GM12872 (cell line): ENCODE measurements at regions not wholly inside any gene's neighbourhood (a gene's known extent, or its start where the extent isn't known, plus 50 kb on each side); places are given as distances from the start of the nearest gene placed in this dataset.

ENCODE experiments used
- TF ChIP-seq, protein P1 (sequence below): IDR thresholded peaks from 3 replicates; pipeline ENCODE4 v1.5.1; 2011; ENCODE audit warnings: low read depth, mild to moderate bottlenecking, low read length, moderate library complexity; ENCODE audit not compliant: insufficient read depth

DNA sequence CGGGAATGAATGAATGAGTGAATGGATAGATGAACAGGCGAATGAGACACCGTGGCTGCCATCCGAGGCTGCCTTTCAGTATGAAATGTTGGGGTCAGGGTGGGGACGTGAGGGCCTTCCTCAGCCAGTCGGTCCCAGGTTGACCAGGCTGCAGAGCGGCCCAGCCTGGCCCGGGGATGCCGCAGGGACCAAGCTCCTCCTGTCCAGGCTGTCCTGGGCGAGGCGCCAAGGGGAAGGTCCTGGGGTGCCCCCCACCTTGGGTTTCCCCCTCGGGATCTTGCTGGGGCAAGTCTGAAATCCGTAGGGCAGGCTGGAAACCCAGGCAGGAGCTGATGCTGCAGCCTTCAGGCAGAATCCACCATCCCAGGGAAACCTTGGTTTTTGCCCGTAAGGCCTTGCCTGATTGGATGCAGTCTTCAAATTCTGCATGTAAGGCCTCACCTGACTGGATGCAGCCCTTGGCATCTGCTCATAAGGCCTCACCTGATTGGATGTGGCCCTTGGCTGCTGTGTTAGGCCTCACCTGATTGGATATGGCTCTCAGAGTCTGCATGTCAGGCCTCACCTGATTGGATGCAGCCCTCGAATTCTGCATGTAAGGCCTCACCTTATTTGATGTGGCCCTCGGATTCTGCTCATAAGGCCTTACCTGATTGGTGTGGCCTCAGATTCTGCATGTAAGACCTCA lies 61.7 kb upstream of the ZNF469 start:
- TF ChIP-seq, protein P1, sequence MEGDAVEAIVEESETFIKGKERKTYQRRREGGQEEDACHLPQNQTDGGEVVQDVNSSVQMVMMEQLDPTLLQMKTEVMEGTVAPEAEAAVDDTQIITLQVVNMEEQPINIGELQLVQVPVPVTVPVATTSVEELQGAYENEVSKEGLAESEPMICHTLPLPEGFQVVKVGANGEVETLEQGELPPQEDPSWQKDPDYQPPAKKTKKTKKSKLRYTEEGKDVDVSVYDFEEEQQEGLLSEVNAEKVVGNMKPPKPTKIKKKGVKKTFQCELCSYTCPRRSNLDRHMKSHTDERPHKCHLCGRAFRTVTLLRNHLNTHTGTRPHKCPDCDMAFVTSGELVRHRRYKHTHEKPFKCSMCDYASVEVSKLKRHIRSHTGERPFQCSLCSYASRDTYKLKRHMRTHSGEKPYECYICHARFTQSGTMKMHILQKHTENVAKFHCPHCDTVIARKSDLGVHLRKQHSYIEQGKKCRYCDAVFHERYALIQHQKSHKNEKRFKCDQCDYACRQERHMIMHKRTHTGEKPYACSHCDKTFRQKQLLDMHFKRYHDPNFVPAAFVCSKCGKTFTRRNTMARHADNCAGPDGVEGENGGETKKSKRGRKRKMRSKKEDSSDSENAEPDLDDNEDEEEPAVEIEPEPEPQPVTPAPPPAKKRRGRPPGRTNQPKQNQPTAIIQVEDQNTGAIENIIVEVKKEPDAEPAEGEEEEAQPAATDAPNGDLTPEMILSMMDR = no peak

- TF ChIP-seq, protein P1 = no peak
Measured at GRCh38 chr16:88321635-88322499, 60.9 kb upstream of the ZNF469 start.

GRCh38 chr16:88322500-88322970 lies 60.2 kb upstream of the ZNF469 start:
- TF ChIP-seq, protein P1 = no peak

DNA sequence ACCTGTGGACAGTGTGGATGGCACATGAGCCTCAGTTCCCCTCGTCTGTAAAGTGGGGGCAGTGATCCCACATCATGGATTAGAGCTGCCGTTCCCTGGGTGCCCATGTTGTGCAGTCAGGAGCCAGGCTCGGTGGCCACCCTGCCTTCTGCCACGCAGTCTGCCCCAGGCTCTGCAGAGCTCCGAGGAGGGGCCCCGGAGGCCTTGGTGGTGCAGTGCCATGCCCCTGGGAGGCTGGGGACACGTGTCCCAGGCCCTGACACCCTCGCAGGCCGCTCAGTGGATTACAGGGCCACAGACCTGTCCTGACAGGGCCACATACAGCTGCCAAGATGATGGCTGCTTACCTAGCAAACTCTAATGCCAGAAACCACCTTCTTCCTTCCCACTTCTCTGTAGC lies 59.7 kb upstream of the ZNF469 start:
- TF ChIP-seq, protein P1 = no peak

DNA sequence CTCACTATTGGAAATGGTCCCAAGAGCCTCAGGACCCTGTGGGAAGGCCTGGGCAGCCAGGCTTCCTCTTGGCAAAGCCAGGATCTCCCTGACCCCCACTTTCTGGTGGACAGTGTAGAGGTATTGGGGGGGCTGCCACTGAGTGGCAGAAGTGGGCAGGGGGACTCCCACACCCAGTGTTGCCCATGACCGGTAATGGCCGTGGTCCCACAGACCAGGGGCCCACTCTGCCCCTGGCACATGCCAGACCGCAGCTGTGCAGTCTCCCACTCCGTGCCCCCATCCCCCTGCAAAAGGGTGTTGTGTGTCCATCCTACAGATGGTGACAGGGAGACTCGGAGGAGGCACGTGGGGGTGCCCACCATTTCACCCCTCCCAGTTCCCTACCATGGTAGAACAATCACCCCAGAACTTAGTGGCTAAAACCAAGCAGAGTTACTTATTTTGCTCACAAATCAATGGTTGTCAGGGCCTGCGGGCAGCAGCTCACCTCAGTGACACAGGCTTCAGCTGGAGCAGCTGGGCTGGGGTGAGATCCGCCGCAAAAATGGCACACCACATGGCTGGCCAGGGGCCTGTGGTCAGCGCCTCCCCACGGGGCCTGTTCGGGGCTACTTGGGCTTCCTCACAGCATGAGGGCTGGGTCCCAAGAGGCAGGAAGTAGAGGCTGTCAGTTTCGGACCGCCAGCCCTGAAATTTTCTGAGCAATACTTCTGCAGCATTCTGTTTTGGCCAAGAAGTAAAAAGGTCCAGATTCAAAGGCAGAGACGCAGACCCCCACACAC lies 59.0 kb upstream of the ZNF469 start:
- TF ChIP-seq, protein P1 = no peak

- TF ChIP-seq, protein P1 = no peak
Measured at GRCh38 chr16:88325087-88325750, 57.5 kb upstream of the ZNF469 start.
